GM18511 (cell line): ENCODE measurements at regions not wholly inside any gene's neighbourhood (a gene's known extent, or its start where the extent isn't known, plus 50 kb on each side); places are given as distances from the start of the nearest gene placed in this dataset.

Source experiments
- ATAC-seq: cut with Tn5 transposase; IDR thresholded peaks from one replicate; pipeline ENCODE4 v1.9.1; 2021; ENCODE audit warnings: mild to moderate bottlenecking, moderate library complexity; ENCODE audit not compliant: unreplicated experiment

DNA sequence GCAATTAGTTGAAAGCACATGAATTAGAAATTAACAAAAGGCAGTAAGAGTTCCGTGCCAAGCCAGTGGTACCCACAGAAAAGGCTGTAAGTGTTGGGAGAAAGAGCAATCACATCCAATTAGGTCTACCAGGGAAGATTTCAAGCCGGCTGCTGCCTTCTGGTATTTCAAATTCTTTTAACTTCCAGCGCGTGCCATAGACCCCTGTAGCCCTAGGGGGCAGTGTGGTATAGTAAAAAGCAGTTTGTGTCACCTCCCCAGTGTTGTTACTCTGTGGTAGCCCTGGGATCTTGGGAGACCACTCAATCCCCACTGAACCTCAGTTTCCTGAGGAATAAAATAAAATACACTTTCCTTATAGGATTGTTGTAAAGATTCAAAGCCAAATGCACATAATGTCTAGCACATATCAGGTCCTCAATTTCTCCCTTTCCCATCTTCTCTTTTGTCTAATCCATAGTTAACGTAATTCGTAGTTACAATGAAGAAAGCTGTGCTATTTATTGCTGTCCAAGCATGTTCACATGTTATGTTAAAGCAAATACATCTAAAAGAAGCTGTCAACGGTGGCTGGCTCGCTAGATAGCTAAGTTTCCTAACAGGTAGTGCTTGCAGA is 230.2 kb downstream of the TDRD3 start:
- ATAC-seq, result peak; percentile 73
